ENCODE measurements at regions not wholly inside any gene's neighbourhood (a gene's known extent, or its start where the extent isn't known, plus 50 kb on each side); places are given as distances from the start of the nearest gene placed in this dataset.

- TF ChIP-seq GABPA (IDR thresholded peaks at IDR 0.05; ENCODE audit: low read depth) (no peak), CTCF (IDR thresholded peaks at IDR 0.05; ENCODE audit: insufficient read depth, low read length) (no peak), POLR2AphosphoS5 (IDR thresholded peaks at IDR 0.05; ENCODE audit: low read depth) (no peak), REST (IDR thresholded peaks at IDR 0.05; ENCODE audit: insufficient replicate concordance, low read depth) (no peak)
Measured at GRCh38 chr12:3432176-3432742, 58.7 kb upstream of the PRMT8 start.

Measured in HL-60 (cell line).